RWPE2 (cell line): ENCODE measurements at regions not wholly inside any gene's neighbourhood (a gene's known extent, or its start where the extent isn't known, plus 50 kb on each side); places are given as distances from the start of the nearest gene placed in this dataset.

ENCODE experiments used
- ATAC-seq: fragments of 200-7000 bp; cut with Tn5 transposase; 3 replicates; pipeline ENCODE4 v1.9.1; 2021; ENCODE audit warnings: low read depth
- DNase-seq: peaks from one replicate; pipeline ENCODE4 v3.0.0-alpha.2; 2020; ENCODE audit warnings: low spot score
- H3K27ac ChIP-seq: fragments of 450-650 bp; 2 replicates; pipeline ENCODE4 v1.5.1; 2017; ENCODE audit warnings: mild to moderate bottlenecking; ENCODE audit not compliant: poor library complexity, severe bottlenecking
- H3K27me3 ChIP-seq: fragments of 250-450 bp; sonication (Bioruptor Pico); 2 replicates; pipeline ENCODE4 v1.5.1; 2021; ENCODE audit warnings: mild to moderate bottlenecking, moderate library complexity; ENCODE audit not compliant: insufficient read depth, poor library complexity, severe bottlenecking
- H3K36me3 ChIP-seq: fragments of 250-450 bp; sonication (Bioruptor Pico); 2 replicates; pipeline ENCODE4 v1.5.1; 2020; ENCODE audit warnings: low read depth, mild to moderate bottlenecking, moderate library complexity
- H3K4me1 ChIP-seq: fragments of 250-450 bp; sonication (Bioruptor Pico); 2 replicates; pipeline ENCODE4 v1.5.1; 2021; ENCODE audit warnings: mild to moderate bottlenecking, moderate library complexity; ENCODE audit not compliant: insufficient read depth, poor library complexity, severe bottlenecking
- H3K4me3 ChIP-seq: fragments of 250-450 bp; sonication (Bioruptor Pico); 2 replicates; pipeline ENCODE4 v1.5.1; 2021; ENCODE audit warnings: mild to moderate bottlenecking, moderate library complexity; ENCODE audit not compliant: severe bottlenecking
- H3K9me3 ChIP-seq: fragments of 250-450 bp; sonication (Bioruptor Pico); 2 replicates; pipeline ENCODE4 v1.5.1; 2021; ENCODE audit warnings: mild to moderate bottlenecking, moderate library complexity; ENCODE audit not compliant: severe bottlenecking
- TF ChIP-seq, protein P1 (sequence below): fragments of 450-650 bp; IDR thresholded peaks from one replicate; pipeline ENCODE4 v1.5.1; 2017; ENCODE audit warnings: mild to moderate bottlenecking, moderate library complexity; ENCODE audit not compliant: poor library complexity, severe bottlenecking

DNA sequence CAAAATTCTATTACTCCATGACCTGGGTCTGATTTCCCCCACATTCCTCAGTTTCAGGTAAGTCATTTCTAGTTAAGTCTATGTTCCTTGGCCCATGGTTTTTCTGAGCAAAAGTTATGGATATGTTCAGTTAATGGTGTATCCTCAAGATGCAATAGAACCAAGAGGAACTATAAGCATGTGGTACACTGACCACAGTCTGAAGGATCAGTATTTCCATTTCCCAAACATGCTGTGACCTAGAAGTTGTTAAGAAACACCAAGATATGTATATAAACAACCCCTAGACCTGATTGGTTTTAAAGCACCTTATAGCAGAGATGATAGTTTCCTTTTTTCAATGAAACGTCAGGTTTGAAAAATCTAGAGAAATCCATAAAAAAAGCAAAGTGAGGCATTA lies 94.2 kb upstream of the ABCB5 start:
- no peaks in the 10 kb centered on the region for H3K9me3 ChIP-seq
- TF ChIP-seq, protein P1, sequence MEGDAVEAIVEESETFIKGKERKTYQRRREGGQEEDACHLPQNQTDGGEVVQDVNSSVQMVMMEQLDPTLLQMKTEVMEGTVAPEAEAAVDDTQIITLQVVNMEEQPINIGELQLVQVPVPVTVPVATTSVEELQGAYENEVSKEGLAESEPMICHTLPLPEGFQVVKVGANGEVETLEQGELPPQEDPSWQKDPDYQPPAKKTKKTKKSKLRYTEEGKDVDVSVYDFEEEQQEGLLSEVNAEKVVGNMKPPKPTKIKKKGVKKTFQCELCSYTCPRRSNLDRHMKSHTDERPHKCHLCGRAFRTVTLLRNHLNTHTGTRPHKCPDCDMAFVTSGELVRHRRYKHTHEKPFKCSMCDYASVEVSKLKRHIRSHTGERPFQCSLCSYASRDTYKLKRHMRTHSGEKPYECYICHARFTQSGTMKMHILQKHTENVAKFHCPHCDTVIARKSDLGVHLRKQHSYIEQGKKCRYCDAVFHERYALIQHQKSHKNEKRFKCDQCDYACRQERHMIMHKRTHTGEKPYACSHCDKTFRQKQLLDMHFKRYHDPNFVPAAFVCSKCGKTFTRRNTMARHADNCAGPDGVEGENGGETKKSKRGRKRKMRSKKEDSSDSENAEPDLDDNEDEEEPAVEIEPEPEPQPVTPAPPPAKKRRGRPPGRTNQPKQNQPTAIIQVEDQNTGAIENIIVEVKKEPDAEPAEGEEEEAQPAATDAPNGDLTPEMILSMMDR = no peak
- no peaks in the 10 kb centered on the region for H3K4me1 ChIP-seq
- H3K27ac ChIP-seq = no peak overlapping the region
- ATAC-seq = no peak
- no peaks in the 10 kb centered on the region for H3K36me3 ChIP-seq
- no peak overlapping the region for H3K4me3 ChIP-seq
- H3K27me3 ChIP-seq = no peaks in the 10 kb centered on the region
- no peak for DNase-seq

DNA sequence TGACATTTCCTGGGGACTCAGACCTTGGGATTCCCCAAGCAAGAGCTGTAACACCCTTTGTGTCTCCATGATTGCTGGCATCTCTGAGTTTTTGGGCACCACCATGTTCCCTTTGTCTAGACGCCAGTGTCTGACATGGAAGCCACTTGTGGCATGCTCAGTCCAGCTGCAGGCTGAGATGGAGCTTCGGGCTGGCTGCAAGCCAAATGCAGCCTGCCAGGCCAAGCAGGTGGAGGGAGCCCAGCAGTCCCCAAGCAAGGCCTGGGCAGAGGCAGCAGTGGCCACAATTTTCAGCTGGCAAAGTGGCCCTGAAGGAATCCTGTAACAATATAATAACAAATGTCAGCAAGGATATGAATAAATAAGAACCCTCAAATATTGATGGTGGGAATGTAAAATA lies 86.2 kb upstream of the ABCB5 start:
- Histone ChIP-seq H3K4me3 (no peak overlapping the region), H3K36me3 (no peaks in the 10 kb centered on the region), H3K9me3 (no peaks in the 10 kb centered on the region), H3K27me3 (no peaks in the 10 kb centered on the region), H3K4me1 (no peaks in the 10 kb centered on the region), H3K27ac (no peak overlapping the region)
- TF ChIP-seq, protein P1 = no peak
- no peak for DNase-seq
- no peak for ATAC-seq

DNA sequence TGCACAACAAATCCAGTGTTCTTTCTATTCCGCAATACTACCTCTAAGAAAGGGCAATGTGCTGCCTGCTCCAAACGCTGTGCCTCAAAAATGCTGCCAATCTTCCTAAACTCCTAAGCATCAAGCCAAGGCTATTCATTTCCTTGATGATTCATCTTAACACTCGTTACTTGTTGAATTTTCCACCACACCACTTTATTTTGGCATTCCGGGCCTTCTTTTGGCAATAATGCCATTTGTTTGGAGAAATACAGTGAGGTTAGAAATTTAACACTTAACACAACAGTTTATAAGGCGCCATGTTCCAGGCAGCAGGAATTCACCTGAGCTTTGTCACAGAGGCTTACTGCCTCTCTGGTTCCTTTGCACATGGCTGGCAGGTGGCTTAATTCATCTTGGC lies 82.6 kb upstream of the ABCB5 start:
- DNase-seq (no peak), ATAC-seq (no peak)
- no peak overlapping the region for H3K4me3 ChIP-seq
- H3K27ac ChIP-seq = no peak overlapping the region
- H3K4me1 ChIP-seq = no peaks in the 10 kb centered on the region
- TF ChIP-seq, protein P1 = no peak
- no peaks in the 10 kb centered on the region for H3K27me3 ChIP-seq
- no peaks in the 10 kb centered on the region for H3K36me3 ChIP-seq
- H3K9me3 ChIP-seq = no peaks in the 10 kb centered on the region

DNA sequence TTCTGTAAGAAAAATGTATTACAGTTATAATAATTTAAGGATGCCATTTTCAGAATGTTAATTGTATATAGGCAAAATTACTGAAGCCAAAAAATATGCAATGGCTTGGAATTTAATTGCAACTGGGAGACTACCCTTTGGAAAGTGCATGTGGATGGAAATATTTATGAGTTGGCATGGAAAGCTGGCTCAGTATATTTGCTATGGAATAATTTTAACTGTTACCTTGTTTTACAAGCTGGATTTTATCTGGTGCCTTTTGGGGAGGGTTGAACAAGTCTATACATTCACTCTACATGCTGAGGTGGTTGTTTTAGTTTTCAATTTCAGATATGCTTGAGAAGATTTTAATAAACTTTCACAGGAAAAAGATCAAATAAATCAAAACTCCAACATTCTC lies 80.9 kb upstream of the ABCB5 start:
- Histone ChIP-seq H3K9me3 (no peaks in the 10 kb centered on the region), H3K36me3 (no peaks in the 10 kb centered on the region), H3K27me3 (no peaks in the 10 kb centered on the region), H3K27ac (no peak overlapping the region), H3K4me1 (no peaks in the 10 kb centered on the region), H3K4me3 (no peak overlapping the region)
- ATAC-seq (no peak), DNase-seq (no peak)
- TF ChIP-seq, protein P1 = no peak

DNA sequence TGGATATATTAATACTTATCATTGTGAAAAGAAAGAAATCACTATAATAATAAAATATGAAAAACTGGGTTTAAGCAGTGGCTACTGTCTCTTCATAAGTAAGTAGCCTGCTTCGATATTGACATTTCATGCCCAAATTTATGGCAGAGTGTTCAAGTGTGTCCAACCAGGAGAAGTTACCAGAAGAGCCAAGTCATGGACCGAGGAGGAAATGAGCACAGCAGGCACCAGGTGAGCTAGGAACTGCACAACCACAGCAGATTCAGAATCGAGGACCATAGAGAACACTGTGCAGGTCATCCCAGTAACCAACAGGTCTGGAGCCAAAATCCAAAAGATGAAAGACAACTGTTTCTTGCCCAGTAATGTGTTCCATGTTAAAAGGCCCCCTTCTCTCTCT lies 79.9 kb upstream of the ABCB5 start:
- Histone ChIP-seq H3K36me3 (no peaks in the 10 kb centered on the region), H3K27me3 (no peaks in the 10 kb centered on the region), H3K4me3 (no peak overlapping the region), H3K9me3 (no peaks in the 10 kb centered on the region), H3K4me1 (no peaks in the 10 kb centered on the region), H3K27ac (no peak overlapping the region)
- DNase-seq = no peak
- TF ChIP-seq, protein P1 = no peak
- ATAC-seq = no peak
